Uterus (tissue), 3 donors: ENCODE measurements at regions not wholly inside any gene's neighbourhood (a gene's known extent, or its start where the extent isn't known, plus 50 kb on each side); places are given as distances from the start of the nearest gene placed in this dataset.

ENCODE experiments used
- DNase-seq, 2 donors: peaks; one replicate each; pipeline ENCODE4 v3.0.0-alpha.2; 2019 to 2020
- H3K27ac ChIP-seq, 2 donors: fragments of 200-600 bp; sonication (generic); 1 replicate in 1 of 2; 2 replicates in 1 of 2; pipeline ENCODE4 v1.5.1; 2016 to 2018
- H3K27me3 ChIP-seq, 2 donors: fragments of 200-600 bp; sonication (generic); one replicate each; pipeline ENCODE4 v1.5.1; 2018 to 2019; ENCODE audit warnings: control low read depth in 1 of 2
- H3K36me3 ChIP-seq, 2 donors: fragments of 200-600 bp; sonication (generic); one replicate each; pipeline ENCODE4 v1.5.1; 2019; ENCODE audit warnings: control low read depth in 1 of 2
- H3K4me1 ChIP-seq, 2 donors: fragments of 200-600 bp; sonication (generic); one replicate each; pipeline ENCODE4 v1.5.1; 2018 to 2019; ENCODE audit warnings: control low read depth in 1 of 2
- H3K4me3 ChIP-seq, 2 donors: fragments of 200-600 bp; sonication (generic); 1 replicate in 1 of 2; 2 replicates in 1 of 2; pipeline ENCODE4 v1.5.1; 2018 to 2019; ENCODE audit warnings: mild to moderate bottlenecking in 1 of 2
- H3K9me3 ChIP-seq, 2 donors: fragments of 200-600 bp; sonication (generic); one replicate each; pipeline ENCODE4 v1.5.1; 2019; ENCODE audit warnings: control low read depth in 1 of 2
- POLR2A ChIP-seq, 2 donors: fragments of 450-650 bp; IDR thresholded peaks; one replicate each; pipeline ENCODE4 v1.6.1; 2016; ENCODE audit warnings: antibody characterized with exemption in 2 of 2, mild to moderate bottlenecking in 1 of 2, moderate library complexity in 1 of 2
- intact Hi-C: fragments of 100-400 bp; cut with DNase I; formaldehyde crosslinking; loops from one replicate; pipeline ENCODE4 v1.15.1; 2023; ENCODE audit warnings: low total_unique reads
- TF ChIP-seq, protein P1 (sequence below), 4 experiments: fragments of 200-600 bp in 2 of 4; fragments of 450-650 bp in 2 of 4; sonication (generic) in 2 of 4; IDR thresholded peaks; one replicate each; pipeline ENCODE4 v1.5.1; 2016 to 2019; ENCODE audit warnings: antibody characterized with exemption in 4 of 4, mild to moderate bottlenecking in 2 of 4, moderate library complexity in 1 of 4
- donor health status: DM: yes; HTN: yes; CAD: no.

DNA sequence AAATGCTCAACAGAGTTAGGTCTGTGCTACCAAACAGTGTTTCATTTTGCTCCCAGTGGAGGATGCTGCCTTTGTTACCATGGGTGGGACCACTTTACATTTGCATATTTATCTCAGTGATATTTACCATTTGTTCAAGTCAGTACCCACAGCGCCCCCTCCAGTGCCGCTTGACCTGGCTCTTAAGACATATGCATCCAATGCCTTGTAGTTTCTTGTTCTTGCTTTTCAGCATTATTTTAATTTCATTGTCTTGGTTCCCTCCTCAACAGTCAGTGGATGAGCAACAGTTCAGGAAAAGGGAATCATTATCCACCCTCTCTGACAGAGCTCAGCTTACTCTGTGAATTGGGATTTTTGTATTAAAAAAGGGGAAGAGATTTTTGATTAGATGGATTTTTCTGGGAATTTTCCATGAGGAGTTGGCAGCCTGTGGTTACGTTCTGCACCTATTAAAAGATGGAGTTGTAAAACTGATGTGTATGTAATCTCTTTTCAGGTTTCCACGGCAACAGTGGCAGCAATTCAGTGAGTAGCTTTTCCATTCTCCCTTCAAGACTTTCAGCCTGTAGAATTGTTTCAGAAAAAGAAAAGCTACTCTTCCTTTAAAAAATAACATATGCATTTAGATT lies 240.5 kb upstream of the DAAM1 start:
- no peaks in the 10 kb centered on the region for H3K36me3 ChIP-seq
- no peak overlapping the region for H3K27ac ChIP-seq
- H3K4me3 ChIP-seq = no peak overlapping the region
- no peaks in the 10 kb centered on the region for H3K27me3 ChIP-seq
- DNase-seq = no peak
- H3K4me1 ChIP-seq = no peaks in the 10 kb centered on the region
- TF ChIP-seq POLR2A (IDR thresholded peaks at IDR 0.05) = no peak
- TF ChIP-seq, protein P1, sequence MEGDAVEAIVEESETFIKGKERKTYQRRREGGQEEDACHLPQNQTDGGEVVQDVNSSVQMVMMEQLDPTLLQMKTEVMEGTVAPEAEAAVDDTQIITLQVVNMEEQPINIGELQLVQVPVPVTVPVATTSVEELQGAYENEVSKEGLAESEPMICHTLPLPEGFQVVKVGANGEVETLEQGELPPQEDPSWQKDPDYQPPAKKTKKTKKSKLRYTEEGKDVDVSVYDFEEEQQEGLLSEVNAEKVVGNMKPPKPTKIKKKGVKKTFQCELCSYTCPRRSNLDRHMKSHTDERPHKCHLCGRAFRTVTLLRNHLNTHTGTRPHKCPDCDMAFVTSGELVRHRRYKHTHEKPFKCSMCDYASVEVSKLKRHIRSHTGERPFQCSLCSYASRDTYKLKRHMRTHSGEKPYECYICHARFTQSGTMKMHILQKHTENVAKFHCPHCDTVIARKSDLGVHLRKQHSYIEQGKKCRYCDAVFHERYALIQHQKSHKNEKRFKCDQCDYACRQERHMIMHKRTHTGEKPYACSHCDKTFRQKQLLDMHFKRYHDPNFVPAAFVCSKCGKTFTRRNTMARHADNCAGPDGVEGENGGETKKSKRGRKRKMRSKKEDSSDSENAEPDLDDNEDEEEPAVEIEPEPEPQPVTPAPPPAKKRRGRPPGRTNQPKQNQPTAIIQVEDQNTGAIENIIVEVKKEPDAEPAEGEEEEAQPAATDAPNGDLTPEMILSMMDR (IDR thresholded peaks at IDR 0.05) = no peak
- intact Hi-C loops = no loop called here
- no peaks in the 10 kb centered on the region for H3K9me3 ChIP-seq

DNA sequence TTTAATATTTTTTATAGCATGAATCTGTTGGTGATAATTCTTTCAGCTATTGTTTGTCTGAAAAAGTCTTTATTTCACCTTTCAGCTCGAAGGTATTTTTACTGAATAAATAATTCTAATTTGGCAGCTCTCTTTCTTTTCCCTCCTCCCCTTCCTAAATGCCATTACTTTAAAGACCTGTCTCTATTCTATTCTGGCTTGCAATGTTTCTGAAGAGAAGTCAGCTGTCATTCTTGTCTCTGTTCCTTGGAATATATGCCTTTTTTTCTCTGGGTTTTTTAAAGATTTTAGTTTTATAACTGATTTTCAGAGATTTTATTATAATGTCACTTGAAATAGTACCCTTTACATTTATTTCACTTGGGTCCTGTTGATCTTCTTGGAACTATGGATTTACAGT lies 237.9 kb upstream of the DAAM1 start:
- H3K36me3 ChIP-seq = no peaks in the 10 kb centered on the region
- H3K27ac ChIP-seq = no peak overlapping the region
- intact Hi-C loops = no loop called here
- no peaks in the 10 kb centered on the region for H3K4me1 ChIP-seq
- H3K4me3 ChIP-seq = no peak overlapping the region
- no peaks in the 10 kb centered on the region for H3K9me3 ChIP-seq
- H3K27me3 ChIP-seq = no peaks in the 10 kb centered on the region
- TF ChIP-seq, protein P1 (IDR thresholded peaks at IDR 0.05) = no peak
- TF ChIP-seq POLR2A (IDR thresholded peaks at IDR 0.05) = no peak
- DNase-seq = no peak

DNA sequence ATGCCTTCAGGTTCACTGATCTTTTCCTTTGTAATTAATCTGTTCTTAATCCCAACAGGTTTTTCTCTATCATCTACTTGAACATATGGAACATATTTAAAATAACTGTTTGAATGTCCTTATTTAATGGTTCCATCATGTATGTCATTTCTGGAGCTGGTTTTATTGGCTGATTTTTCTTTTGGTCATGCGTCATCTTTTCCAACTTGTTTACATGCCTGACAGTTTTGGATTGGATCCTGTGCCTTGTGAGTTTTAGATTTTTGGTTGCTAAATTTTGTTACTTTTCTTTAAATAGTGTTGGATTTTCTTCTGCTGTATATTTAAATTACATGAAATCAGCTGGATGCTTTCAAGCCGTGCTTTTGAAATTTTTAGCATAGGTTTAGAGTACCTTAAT lies 237.3 kb upstream of the DAAM1 start:
- Histone ChIP-seq H3K4me3 (no peak overlapping the region), H3K4me1 (no peaks in the 10 kb centered on the region), H3K27ac (no peak overlapping the region), H3K36me3 (no peaks in the 10 kb centered on the region), H3K27me3 (no peaks in the 10 kb centered on the region), H3K9me3 (no peaks in the 10 kb centered on the region)
- DNase-seq = no peak
- intact Hi-C loops = no loop called here
- no peak for TF ChIP-seq POLR2A (IDR thresholded peaks at IDR 0.05)

DNA sequence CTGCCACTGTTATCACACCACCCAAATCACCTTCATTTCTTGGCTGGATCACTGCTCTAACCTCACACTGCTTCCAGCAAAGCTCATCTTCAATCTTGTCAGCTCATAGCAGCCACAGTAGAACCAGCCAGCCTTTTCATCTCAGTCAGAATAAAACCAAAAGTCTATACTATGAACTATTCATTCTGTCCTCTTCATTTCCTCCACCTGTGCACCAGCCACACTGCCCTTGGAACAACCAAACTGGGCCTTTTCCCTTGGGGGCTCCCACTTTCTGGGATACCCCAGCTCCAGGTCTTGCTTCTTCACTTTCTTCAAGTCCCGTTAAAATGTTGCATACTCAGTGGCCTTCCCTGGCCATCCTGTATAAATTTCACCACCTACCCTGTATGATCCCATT lies 234.4 kb upstream of the DAAM1 start:
- no peak overlapping the region for H3K4me3 ChIP-seq
- no peaks in the 10 kb centered on the region for H3K36me3 ChIP-seq
- DNase-seq = no peak
- no peaks in the 10 kb centered on the region for H3K4me1 ChIP-seq
- TF ChIP-seq POLR2A (IDR thresholded peaks at IDR 0.05) = no peak
- TF ChIP-seq, protein P1 (IDR thresholded peaks at IDR 0.05) = no peak
- H3K9me3 ChIP-seq = no peaks in the 10 kb centered on the region
- H3K27me3 ChIP-seq = no peaks in the 10 kb centered on the region
- intact Hi-C loops = no loop called here
- H3K27ac ChIP-seq = no peak overlapping the region

DNA sequence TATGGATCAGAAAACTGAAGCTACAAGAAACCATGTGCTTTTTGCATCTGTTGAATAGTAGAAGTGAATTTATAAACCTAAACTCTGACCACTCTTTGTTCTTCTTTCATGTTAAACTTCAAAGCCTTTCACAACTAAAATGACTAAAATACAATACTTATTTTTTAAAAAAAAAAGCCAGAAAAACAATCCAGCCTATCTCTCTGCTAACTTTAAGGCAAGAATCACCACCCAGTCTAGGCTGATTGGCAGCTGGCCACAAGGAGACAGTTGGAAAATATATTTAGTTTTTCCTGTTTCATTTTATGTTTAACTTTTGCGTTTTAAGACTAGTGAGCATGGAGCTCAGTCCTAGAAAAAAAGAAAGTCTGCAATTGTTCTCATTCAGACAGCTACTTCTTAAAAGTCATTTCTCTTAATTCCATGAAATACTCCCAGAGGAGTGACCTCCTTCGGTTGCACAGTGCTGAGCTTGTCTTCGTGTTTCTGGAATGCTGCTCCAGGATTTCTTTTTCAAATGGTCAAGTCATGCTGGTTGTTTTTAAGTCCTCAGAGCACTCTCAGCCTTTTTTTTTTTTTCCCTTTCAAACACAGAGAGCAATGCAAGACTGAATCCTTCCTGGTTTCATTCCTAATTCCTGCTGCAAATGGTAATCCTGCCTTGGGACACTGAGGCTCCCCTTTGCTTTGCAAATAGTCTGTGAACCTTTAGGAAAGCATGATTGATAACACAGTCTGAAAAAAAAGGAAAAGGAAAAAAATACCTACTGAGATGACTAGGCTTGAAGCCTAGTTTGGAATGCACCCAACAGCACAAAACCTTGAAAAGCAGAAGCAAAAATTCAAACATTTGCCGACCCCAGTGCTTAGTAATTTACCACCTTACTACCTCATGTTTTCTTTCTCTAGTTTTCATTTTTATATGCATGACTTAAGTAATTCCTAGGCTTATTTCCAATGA lies 233.3 kb upstream of the DAAM1 start:
- Histone ChIP-seq H3K27me3 (no peaks in the 10 kb centered on the region), H3K9me3 (no peaks in the 10 kb centered on the region), H3K4me1 (no peaks in the 10 kb centered on the region), H3K36me3 (no peaks in the 10 kb centered on the region), H3K4me3 (no peak overlapping the region), H3K27ac (peak overlapping the region in 1 of 2 donors; percentile 8)
- no peak for DNase-seq
- intact Hi-C loops = no loop called here
- no peak for TF ChIP-seq POLR2A (IDR thresholded peaks at IDR 0.05)
- TF ChIP-seq, protein P1 (IDR thresholded peaks at IDR 0.05) = no peak
